Thyroid gland (tissue), 4 donors: ENCODE measurements at regions not wholly inside any gene's neighbourhood (a gene's known extent, or its start where the extent isn't known, plus 50 kb on each side); places are given as distances from the start of the nearest gene placed in this dataset.

Source experiments
- CTCF ChIP-seq, 6 experiments: fragments of 200-600 bp in 3 of 6; fragments of 450-650 bp in 3 of 6; sonication (generic) in 3 of 6; IDR thresholded peaks; one replicate each; pipeline ENCODE4 v1.5.1; 2016 to 2019; ENCODE audit warnings: antibody characterized with exemption in 6 of 6, mild to moderate bottlenecking in 2 of 6, inconsistent platforms in 1 of 6, moderate library complexity in 1 of 6
- POLR2A ChIP-seq, 2 donors: fragments of 450-650 bp; IDR thresholded peaks; one replicate each; pipeline ENCODE4 v1.6.1; 2017; ENCODE audit warnings: antibody characterized with exemption in 2 of 2, mild to moderate bottlenecking in 2 of 2, moderate library complexity in 1 of 2

GRCh38 chr6:145561095-145562072 is 173.9 kb downstream of the EPM2A start:
- no peak for TF ChIP-seq CTCF (IDR thresholded peaks at IDR 0.05)
- TF ChIP-seq POLR2A (IDR thresholded peaks at IDR 0.05) = no peak
